ENCODE measurements at regions not wholly inside any gene's neighbourhood (a gene's known extent, or its start where the extent isn't known, plus 50 kb on each side); places are given as distances from the start of the nearest gene placed in this dataset.

GRCh38 chr1:69263921-69264391 is 303.8 kb upstream of the LRRC7 start:
- ATAC-seq (no peak), DNase-seq (ENCODE audit: low spot score) (no peak)
- no peaks in the 10 kb centered on the region for H3K9me3 Mint-ChIP-seq
- ChIA-PET CTCF (no interaction called here), POLR2A (no interaction called here)
- TF ChIP-seq GABPB1 (CRISPR knock-in tag; IDR thresholded peaks at IDR 0.05), result no peak
- no peak for TF ChIP-seq SMAD4 (CRISPR knock-in tag; IDR thresholded peaks at IDR 0.05)
- H3K4me3 Mint-ChIP-seq, result no peak overlapping the region
- no peaks in the 10 kb centered on the region for H3K27me3 Mint-ChIP-seq (ENCODE audit: low read depth)
- no peak overlapping the region for H3K27ac Mint-ChIP-seq
- H3K4me1 Mint-ChIP-seq, result peaks cover 3% of the 10 kb centered on the region; the same call in 1 of the 2 replicates
- H3K36me3 Mint-ChIP-seq, result no peaks in the 10 kb centered on the region

- DNase-seq (ENCODE audit: low spot score), result no peak
- CTCF ChIA-PET, result no interaction called here
Observed at GRCh38 chr1:69269491-69269890, 298.2 kb upstream of the LRRC7 start.

GRCh38 chr1:69271587-69272125 is 296.1 kb upstream of the LRRC7 start:
- peaks cover 16% of the 10 kb centered on the region; the same call in 1 of the 2 replicates for H3K9me3 Mint-ChIP-seq
- H3K4me3 Mint-ChIP-seq, result no peak overlapping the region
- CTCF ChIA-PET, result no interaction called here

More at GRCh38 chr1:69269491-69269890, 298.2 kb upstream of the LRRC7 start:
- Mint-ChIP-seq H3K9me3 (peaks cover 16% of the 10 kb centered on the region; the same call in 1 of the 2 replicates), H3K4me3 (no peak overlapping the region), H3K27me3 (ENCODE audit: low read depth) (no peaks in the 10 kb centered on the region), H3K27ac (no peak overlapping the region), H3K4me1 (peaks cover 19% of the 10 kb centered on the region), H3K36me3 (no peaks in the 10 kb centered on the region)
- peak; percentile 36 for ATAC-seq
- no peak for TF ChIP-seq NFYB (CRISPR knock-in tag; conservative IDR thresholded peaks at IDR 0.05; ENCODE audit: low read depth)
- POLR2A ChIA-PET, result no interaction called here

GRCh38 chr1:69272684-69273083 is 295.0 kb upstream of the LRRC7 start:
- CTCF ChIA-PET, result no interaction called here
- H3K4me1 Mint-ChIP-seq, result peaks cover 19% of the 10 kb centered on the region
- ATAC-seq, result no peak
- no peak overlapping the region for H3K4me3 Mint-ChIP-seq
- no peaks in the 10 kb centered on the region for H3K36me3 Mint-ChIP-seq
- POLR2A ChIA-PET, result no interaction called here
- TF ChIP-seq TP53 (CRISPR knock-in tag; IDR thresholded peaks at IDR 0.05), result no peak
- H3K27me3 Mint-ChIP-seq (ENCODE audit: low read depth), result no peaks in the 10 kb centered on the region; the same call in 1 of the 2 replicates
- H3K9me3 Mint-ChIP-seq, result peaks cover 16% of the 10 kb centered on the region; the same call in 1 of the 2 replicates
- DNase-seq (ENCODE audit: low spot score), result no peak
- no peak overlapping the region for H3K27ac Mint-ChIP-seq

More at GRCh38 chr1:69271587-69272125, 296.1 kb upstream of the LRRC7 start:
- Mint-ChIP-seq H3K36me3 (no peaks in the 10 kb centered on the region), H3K4me1 (peaks cover 19% of the 10 kb centered on the region), H3K27me3 (ENCODE audit: low read depth) (no peaks in the 10 kb centered on the region; the same call in 1 of the 2 replicates), H3K27ac (no peak overlapping the region)
- ATAC-seq (no peak), DNase-seq (ENCODE audit: low spot score) (no peak)
- TF ChIP-seq JUN (CRISPR knock-in tag; IDR thresholded peaks at IDR 0.05), result no peak
- no peak for TF ChIP-seq HMGA2 (CRISPR knock-in tag; IDR thresholded peaks at IDR 0.05)
- TF ChIP-seq ZBTB21 (CRISPR knock-in tag; IDR thresholded peaks at IDR 0.05; ENCODE audit: borderline replicate concordance), result no peak
- TF ChIP-seq ETV6 (CRISPR knock-in tag; IDR thresholded peaks at IDR 0.05), result no peak
- no peak for TF ChIP-seq NR2C2 (CRISPR knock-in tag; IDR thresholded peaks at IDR 0.05)
- TF ChIP-seq CREM (CRISPR knock-in tag; IDR thresholded peaks at IDR 0.05), result no peak
- no peak for TF ChIP-seq PRDM15 (CRISPR knock-in tag; IDR thresholded peaks at IDR 0.05)
- no peak for TF ChIP-seq NR1H2 (CRISPR knock-in tag; IDR thresholded peaks at IDR 0.05)
- no peak for TF ChIP-seq SP1 (CRISPR knock-in tag; conservative IDR thresholded peaks at IDR 0.05)
- TF ChIP-seq MYBL2 (CRISPR knock-in tag; IDR thresholded peaks at IDR 0.05), result no peak
- POLR2A ChIA-PET, result no interaction called here

- ATAC-seq, result no peak
- Mint-ChIP-seq H3K4me1 (peaks cover 10% of the 10 kb centered on the region), H3K36me3 (no peaks in the 10 kb centered on the region), H3K27ac (no peak overlapping the region), H3K9me3 (no peaks in the 10 kb centered on the region), H3K27me3 (ENCODE audit: low read depth) (no peaks in the 10 kb centered on the region; the same call in 1 of the 2 replicates), H3K4me3 (no peak overlapping the region)
- DNase-seq (ENCODE audit: low spot score), result no peak
- CTCF ChIA-PET, result no interaction called here
- POLR2A ChIA-PET, result no interaction called here
- TF ChIP-seq IRF1 (CRISPR knock-in tag; IDR thresholded peaks at IDR 0.05) (no peak), SOX15 (CRISPR knock-in tag; IDR thresholded peaks at IDR 0.05) (no peak), ZSCAN18 (CRISPR knock-in tag; IDR thresholded peaks at IDR 0.05) (no peak), GABPB1 (CRISPR knock-in tag; IDR thresholded peaks at IDR 0.05) (no peak), ZNF281 (CRISPR knock-in tag; IDR thresholded peaks at IDR 0.05) (no peak), FOXP1 (CRISPR knock-in tag; IDR thresholded peaks at IDR 0.05; ENCODE audit: borderline replicate concordance) (no peak)
Observed at GRCh38 chr1:69278923-69279322, 288.8 kb upstream of the LRRC7 start.

Measured in WTC11 (cell line).